HG02642 (cell line): ENCODE measurements at regions not wholly inside any gene's neighbourhood (a gene's known extent, or its start where the extent isn't known, plus 50 kb on each side); places are given as distances from the start of the nearest gene placed in this dataset.

Experiments used
- ATAC-seq: cut with Tn5 transposase; IDR thresholded peaks from one replicate; pipeline ENCODE4 v1.9.1; 2021; ENCODE audit warnings: mild to moderate bottlenecking; ENCODE audit not compliant: unreplicated experiment, poor library complexity

DNA sequence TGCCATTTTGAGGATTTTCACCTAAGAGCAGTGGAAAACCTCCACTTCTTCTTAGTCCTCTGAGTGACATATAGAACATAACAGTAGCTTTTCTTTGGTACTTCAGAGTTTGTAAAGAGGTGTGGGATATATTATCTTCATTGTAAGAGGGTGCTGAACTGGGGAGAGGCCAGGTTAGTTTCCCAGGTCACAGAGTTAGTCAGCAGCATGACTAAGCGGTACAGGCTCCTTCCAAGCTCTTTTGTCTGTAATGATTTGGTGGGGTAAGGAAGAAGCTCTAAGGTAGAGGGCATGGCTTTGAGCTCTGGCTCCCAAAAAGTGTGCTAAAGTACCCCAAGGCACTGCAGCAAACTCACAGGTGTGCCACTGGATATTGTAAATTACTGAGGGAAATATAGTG is 325.0 kb upstream of the PLXNA2 start:
- ATAC-seq = no peak

GRCh38 chr1:208570362-208570761 is 326.2 kb upstream of the PLXNA2 start:
- ATAC-seq = no peak

- ATAC-seq = no peak
Observed at GRCh38 chr1:208576425-208576824, 332.2 kb upstream of the PLXNA2 start.

GRCh38 chr1:208577381-208577905 is 333.3 kb upstream of the PLXNA2 start:
- ATAC-seq = no peak

- no peak for ATAC-seq
Observed at GRCh38 chr1:208581209-208581608, 337.0 kb upstream of the PLXNA2 start.

- ATAC-seq = no peak
Observed at GRCh38 chr1:208581667-208582066, 337.5 kb upstream of the PLXNA2 start.

DNA sequence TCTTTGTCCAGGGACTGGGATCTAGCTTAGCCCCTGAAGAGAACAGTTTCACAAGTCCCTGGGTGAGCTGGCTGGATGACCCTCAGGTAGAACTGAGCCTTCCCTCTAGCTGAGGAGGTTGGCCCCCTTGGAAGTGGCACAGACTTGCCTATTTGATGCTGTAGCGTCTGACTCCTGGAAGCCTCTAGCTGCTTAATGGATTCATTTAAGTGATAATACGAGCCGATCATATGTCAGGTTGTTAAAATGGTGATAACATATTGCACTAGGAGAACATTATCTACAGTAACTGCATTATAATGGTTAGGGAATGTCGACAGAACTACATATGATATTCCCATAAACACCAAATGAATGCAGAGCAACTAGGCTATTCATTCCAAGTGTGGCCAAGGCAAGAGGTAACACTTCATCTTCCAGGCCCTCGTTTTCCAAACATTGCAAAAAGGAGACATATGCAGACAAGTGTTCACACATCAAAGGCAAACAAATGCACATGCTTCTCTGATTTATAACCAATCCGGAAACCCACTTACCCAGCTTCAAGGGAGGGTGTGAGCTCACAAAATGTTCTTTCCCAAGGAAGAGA is 340.1 kb upstream of the PLXNA2 start:
- ATAC-seq = no peak

DNA sequence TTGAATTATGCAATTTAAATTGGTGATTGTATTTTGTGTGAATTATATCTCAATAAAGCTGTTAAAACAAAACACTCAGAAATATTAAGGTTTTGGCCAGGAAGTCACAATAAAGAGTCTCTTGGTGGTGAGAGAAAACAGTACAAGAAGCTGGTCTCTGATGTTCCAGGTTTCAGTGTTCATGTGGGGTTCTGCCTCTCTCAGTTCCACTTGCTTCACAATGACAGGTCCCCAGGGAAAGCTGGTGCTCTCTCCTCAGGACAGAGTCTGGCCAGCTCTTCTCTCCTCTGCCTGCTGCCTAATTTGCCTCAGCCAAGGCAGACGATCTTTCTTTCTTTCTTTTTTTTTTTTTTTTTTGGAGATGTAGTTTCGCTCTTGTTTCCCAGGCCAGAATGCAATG is 342.9 kb upstream of the PLXNA2 start:
- ATAC-seq = peak; percentile 97

DNA sequence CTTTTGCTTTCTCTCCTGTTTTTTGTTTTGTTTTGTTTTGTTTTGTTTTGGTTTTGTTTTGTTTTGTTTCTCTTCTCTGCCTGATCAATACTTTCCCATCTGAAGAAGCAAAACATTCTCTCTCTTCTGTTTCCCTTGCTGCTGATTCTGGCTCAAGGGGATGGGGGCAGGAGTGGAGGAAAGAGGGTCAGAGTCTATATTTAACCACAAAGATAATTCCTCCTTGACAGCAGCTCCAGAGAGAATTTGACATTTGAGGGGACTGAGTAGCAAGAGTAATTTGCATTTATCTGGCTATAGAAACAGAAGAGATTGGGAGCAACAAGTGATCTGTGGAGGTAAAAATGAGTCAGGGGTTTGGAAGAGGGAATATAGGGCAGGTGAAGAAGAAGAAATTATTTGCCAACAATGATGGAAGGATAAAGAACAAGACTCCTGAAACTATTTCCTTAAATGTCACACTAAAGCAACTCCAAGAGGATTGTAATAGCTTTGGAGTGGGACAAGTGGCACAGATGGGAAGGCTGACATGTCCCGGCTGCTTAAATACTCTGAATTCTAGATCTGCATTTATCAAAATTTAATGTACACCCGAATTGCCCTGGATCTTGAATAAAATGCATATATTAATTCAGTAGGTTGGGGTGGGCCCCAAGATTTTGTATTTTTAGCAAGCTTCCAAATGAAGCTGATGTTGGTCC is 349.3 kb upstream of the PLXNA2 start:
- ATAC-seq = no peak

- ATAC-seq = no peak
Observed at GRCh38 chr1:208595236-208595635, 351.1 kb upstream of the PLXNA2 start.

DNA sequence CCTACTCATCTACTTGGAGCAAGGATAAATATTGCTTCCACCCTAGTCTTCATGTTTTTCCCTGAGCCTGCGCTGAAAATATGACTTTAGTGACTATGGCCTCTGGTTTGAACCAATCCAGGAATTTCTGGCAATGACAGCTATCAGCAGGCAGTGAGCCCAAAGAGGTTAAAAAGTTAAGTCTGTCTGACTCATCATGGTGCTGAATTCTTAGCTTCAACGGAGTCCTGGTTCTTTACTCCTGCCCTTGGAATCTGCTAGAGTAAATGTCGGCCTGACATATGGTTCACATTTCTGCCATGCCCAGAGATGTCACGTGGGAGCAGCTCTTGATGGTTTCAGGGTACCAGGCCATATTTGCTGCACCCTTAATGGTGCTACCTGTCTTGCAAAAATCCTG is 351.6 kb upstream of the PLXNA2 start:
- ATAC-seq = no peak

DNA sequence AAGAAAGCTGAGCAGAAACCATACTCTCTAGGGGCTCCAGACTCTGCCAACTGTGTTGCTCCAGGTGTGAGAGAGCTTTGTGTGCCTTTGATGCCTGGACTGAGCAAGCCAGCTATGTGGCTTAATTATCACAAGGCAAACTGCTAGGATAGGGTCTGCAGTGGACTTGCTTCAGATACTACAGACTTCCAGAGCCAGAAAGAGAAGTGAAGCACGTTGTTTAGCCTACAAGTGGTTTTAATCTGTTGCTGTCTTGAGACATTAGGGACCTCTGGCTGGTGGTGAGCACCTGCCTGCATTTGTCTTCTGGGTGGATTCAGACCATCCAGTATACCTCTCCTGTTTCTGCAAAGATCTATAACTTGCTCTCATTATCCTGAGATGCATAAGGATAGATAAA is 353.4 kb upstream of the PLXNA2 start:
- ATAC-seq = no peak

DNA sequence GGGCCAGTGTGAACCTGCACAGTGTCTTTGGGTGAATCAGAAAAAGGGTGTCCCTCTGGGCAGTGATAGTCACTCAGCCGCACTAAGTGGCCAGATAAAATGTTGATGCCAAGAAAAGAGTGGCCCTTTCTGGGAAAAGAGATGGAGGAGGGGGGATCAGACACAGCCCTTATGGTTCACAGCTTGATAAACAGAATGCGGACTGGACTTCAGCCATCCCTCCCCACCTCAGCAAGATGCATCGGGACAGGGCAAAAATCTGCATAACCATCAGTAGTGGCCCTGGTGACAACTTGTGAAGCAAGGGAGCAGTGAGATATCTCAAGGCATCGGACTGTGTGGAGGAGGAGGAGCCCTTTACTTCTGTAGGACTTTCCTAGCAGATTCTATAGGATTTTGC is 353.8 kb upstream of the PLXNA2 start:
- ATAC-seq = no peak

GRCh38 chr1:208599063-208599462 is 354.9 kb upstream of the PLXNA2 start:
- no peak for ATAC-seq

GRCh38 chr1:208600456-208601190 is 356.4 kb upstream of the PLXNA2 start:
- no peak for ATAC-seq

GRCh38 chr1:208601561-208601960 is 357.4 kb upstream of the PLXNA2 start:
- no peak for ATAC-seq

DNA sequence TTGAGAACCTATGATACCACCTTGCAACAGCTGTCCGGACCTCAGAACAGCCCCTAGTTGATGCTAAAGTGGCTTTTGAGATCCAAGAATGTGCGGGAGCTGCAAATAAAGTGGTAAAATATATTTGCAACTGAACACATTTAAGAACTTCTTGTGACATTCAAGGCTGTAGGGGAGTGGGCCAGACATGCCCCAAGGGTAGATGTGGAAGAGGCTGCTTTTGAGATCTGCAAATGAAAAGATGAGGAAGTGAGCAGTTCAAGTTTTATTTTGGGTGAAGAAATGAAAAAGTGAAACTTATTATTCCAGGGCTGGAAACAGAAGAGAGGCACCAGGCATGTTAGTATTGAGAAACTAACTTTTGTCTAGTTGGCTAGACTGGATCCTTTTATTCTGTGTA is 359.5 kb upstream of the PLXNA2 start:
- ATAC-seq = no peak

GRCh38 chr1:208604295-208604694 is 360.1 kb upstream of the PLXNA2 start:
- ATAC-seq = peak; percentile 88

GRCh38 chr1:208606959-208607358 is 362.8 kb upstream of the PLXNA2 start:
- ATAC-seq = no peak

- ATAC-seq = no peak
Observed at GRCh38 chr1:208607616-208608015, 363.4 kb upstream of the PLXNA2 start.

- ATAC-seq = no peak
Observed at GRCh38 chr1:208614610-208615009, 370.4 kb upstream of the PLXNA2 start.
